OCI-LY7 (cell line): ENCODE measurements at regions not wholly inside any gene's neighbourhood (a gene's known extent, or its start where the extent isn't known, plus 50 kb on each side); places are given as distances from the start of the nearest gene placed in this dataset.

Experiments
- EZH2phosphoT487 ChIP-seq: fragments of 200-600 bp; sonication (generic); IDR thresholded peaks from 2 replicates; pipeline ENCODE4 v1.6.1; 2018; ENCODE audit warnings: low read depth, borderline replicate concordance, mild to moderate bottlenecking, mixed run types, antibody characterized with exemption, low read length, moderate library complexity, mixed read lengths
- TF ChIP-seq, protein P1 (sequence below): fragments of 200-600 bp; sonication (generic); conservative IDR thresholded peaks from 2 replicates; pipeline ENCODE4 v1.5.1; 2014; ENCODE audit warnings: mild to moderate bottlenecking, antibody characterized with exemption, low read length, moderate library complexity, mixed read lengths

DNA sequence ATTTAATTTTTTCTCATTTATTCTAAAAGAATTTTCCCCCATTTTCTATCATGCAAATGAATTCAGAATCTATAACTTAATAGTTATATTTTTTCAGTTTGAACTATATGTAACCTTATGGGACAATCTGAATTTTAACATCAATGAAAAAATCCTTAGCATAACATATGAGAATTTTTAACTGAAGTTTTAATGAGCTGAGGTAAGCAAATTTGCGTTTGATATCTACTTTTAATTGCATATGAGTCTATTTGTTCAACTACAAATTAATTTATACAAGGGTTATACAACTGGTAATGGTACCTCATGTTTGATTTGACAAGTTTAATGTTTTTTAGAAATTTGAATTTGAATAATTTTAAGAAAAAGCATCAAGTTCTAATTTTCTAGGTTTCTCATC, 384.4 kb upstream of the PCDH9 start:
- TF ChIP-seq, protein P1, sequence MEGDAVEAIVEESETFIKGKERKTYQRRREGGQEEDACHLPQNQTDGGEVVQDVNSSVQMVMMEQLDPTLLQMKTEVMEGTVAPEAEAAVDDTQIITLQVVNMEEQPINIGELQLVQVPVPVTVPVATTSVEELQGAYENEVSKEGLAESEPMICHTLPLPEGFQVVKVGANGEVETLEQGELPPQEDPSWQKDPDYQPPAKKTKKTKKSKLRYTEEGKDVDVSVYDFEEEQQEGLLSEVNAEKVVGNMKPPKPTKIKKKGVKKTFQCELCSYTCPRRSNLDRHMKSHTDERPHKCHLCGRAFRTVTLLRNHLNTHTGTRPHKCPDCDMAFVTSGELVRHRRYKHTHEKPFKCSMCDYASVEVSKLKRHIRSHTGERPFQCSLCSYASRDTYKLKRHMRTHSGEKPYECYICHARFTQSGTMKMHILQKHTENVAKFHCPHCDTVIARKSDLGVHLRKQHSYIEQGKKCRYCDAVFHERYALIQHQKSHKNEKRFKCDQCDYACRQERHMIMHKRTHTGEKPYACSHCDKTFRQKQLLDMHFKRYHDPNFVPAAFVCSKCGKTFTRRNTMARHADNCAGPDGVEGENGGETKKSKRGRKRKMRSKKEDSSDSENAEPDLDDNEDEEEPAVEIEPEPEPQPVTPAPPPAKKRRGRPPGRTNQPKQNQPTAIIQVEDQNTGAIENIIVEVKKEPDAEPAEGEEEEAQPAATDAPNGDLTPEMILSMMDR: no peak
- no peak for TF ChIP-seq EZH2phosphoT487
